NK-92 (cell line): ENCODE measurements at regions not wholly inside any gene's neighbourhood (a gene's known extent, or its start where the extent isn't known, plus 50 kb on each side); places are given as distances from the start of the nearest gene placed in this dataset.

Source experiments
- DNase-seq: peaks from one replicate; lab custom pipeline; 2025; ENCODE audit not compliant: unreplicated experiment; lab: John Stamatoyannopoulos, UW

DNA sequence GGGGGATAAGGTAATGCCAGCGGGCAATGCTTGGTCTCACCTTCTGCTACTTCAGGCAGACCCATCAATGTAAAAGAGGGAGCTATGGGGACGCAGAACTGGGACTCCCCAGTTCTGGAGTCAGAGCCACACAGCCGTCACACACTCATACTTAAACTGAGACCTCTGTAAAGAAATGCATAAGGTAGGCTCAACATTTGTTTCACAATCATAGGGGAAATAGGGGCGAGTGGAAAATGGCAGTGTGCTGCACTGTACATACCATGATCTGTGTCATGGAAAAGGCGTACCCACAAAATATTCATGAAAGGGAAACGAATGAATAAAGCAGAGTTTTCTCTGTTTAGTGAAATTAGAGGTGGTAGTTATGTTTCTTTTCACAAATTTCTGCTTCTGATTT, 318.0 kb upstream of the NPVF start:
- DNase-seq: no peak

DNA sequence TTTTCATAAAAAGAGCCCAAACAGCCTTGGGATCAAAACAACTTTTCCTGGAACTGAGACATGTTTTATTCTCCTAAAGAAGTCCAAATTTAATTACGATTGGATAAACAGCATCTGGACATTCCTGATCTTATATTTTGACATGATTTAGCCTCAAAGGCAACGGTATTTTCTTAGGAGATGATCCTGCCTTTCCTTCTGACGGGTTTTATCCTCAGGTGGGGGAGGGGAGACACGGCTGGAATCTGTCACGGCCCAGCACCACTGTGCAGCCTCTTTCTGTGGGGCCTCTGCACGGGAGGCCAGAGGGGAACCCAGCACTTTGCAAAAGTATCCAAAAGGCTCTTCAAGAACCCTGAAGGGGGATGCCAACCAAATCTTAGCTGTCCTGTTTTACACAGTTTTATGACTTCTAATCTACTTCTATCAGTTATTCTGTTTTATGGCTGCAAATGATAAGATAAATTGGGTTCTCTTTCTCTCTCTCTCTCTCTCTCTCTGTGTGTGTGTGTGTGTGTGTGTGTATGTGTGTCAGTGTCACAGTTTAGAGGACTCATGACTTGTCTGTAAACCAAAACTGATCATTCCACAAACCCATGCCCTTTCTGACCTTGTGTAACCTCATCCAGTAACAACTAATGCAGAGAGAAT, 321.1 kb upstream of the NPVF start:
- no peak for DNase-seq

DNA sequence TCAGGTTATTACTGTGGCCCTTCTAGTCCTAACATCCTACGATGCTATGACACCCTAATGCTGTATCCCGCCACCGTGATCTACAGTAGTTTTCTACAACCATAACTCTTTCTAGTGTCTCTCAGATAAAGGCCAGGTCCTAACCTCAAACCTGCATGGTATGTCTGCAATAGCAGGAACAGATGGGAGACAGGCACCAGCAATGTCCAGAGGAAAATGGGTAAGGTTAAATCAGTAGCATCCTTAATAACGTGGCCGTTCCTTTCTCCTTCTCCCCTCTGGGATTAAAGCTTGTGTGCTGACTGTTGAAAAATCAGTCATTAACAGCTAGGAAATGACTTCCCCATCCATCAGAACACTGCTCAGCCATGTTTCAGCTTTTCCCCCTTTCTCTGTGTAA, 321.9 kb upstream of the NPVF start:
- DNase-seq: no peak

DNA sequence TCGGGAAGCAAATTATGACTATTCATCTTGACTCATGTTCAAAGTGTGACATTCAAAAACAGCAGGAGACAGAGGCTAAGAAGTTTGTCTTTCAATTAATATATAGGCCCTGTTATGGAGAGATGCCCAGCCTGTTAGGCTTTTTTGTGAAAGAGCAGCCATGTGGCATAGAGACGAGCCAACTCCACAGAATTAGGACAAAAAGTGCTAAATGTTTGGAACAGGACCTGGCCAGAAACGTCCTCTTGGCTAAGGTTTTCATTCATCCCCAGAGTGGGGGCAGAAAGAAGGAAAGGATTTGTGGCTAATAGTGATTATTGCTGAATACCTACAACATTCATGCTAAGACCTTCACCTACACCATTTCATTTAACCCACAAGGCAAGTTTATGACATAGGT, 324.7 kb upstream of the NPVF start:
- no peak for DNase-seq

DNA sequence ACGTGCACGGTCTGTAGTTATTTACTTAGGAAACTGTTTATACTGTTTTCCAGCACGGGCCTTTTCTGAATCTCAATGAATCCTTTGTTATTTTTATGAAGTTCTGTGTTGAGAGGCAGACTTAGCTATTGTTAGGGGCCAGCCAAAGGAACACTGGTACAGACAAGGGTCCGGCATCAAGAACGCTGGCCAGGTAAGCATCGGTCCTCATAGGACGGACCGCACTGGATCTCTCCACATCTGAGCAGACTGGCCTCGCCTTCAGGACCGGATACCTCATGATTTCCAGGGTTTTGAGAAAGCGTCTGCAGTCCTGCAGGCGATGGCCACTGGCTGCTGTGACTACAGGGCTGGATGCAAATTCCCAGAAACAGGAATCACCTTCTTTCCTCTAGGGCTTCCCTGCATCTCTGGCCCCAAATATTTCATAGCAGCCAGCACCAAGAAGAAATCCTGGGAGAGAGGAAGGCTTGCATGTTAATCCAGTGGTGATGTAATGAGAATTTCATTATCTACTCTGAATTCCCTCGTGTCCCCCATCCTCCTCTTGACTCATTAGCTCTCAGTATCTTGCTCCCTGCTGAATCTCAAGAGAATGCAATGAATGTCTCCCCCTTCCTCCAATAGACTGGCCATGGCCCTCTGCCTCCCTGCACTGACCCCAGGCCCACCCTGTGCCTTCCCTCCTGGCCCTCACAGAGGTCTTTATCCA, 325.4 kb upstream of the NPVF start:
- no peak for DNase-seq

DNA sequence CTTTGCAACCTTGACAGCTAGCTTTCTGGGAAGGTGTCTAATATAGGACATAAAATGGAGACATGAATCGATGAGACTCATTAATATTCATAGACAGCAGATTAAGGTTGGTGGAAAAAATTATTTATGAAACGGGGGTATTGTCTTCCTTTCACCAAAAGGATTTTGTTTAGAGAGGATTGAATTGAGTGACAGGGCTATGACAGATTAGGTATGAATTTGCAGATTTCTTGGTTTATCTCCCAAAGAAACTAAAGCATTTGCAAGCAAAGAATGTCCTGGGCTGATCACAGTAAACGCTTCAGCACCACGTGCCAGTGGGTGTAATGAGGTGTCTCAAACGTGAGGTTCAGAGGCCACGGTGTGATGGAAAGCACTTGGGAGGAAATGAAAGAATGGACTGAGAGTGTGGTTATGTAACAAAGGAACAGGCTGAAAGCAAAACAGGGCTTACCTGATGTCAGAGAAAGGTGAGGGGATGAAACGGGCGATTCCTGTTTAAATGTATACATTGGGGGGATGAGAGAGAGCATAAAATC, 329.2 kb upstream of the NPVF start:
- DNase-seq: no peak

DNA sequence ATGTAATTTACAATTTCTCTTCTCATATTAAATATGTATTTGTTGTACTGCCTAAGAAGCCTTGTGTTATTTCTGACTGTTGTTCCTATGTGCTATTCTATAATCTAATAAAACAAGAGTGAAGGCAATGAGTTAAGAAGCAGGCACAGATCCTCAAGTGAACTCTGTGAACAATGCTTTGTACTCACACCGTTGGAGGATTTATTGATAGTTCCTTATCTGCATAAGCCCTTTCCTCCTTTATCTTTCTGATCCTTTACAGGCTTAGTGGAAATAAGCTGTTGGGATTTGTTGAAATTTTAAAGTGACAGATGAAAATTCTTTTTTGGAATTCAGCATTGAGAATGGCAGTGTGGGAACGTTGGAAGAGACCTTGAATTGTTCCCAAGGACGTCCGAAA, 329.6 kb upstream of the NPVF start:
- DNase-seq: no peak

DNA sequence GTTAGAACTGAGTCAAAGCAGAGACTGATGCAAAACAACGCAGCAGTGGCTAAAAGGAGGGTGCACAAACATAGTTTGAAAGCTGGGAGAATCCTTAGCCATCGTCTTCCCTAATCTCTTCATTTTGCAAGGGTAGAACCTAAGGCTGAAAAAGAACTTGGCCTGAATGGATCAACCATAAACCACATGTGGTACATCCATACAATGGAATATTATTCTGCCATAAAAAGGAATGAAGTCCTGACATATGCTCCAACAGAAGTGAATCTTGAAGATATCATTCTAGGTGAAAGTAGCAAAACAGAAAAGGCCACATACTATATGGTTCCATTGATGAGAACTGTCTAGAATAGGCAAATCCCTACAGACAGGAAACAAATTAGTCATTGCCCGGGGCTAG, 330.3 kb upstream of the NPVF start:
- no peak for DNase-seq

DNA sequence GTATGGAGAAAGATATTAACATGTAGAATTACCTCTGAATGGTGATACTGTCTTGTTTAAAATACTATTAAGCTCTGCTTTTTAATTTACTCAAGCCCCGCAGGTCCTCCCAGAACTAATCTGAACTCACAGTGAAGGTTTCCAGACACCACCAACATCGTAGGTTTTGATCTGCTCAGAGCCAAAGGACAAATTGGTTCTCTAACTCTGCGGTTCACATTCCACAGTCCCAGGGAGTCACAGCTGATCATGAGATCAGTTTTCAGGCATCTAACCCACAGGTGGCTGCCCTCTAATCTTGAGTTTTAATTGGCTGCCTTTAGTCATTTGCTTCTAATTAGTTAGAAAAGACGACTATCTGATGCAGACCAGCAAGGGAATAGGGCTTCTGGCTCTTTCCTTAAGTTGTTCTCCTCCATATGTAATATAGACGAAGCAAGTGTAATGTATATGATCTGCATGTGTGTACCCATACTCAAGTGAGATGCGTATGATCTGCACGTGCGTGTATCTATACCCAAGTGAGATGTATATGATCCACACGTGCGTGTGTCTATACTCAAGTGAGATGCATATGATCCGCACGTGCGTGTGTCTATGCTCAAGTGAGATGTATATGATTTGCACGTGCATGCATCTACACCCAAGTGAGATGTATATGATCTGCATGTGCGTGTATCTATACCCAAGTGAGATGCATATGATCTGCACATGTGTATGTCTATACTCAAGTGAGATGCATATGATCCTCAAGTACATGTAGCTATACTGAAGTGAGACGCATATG, 331.5 kb upstream of the NPVF start:
- no peak for DNase-seq

DNA sequence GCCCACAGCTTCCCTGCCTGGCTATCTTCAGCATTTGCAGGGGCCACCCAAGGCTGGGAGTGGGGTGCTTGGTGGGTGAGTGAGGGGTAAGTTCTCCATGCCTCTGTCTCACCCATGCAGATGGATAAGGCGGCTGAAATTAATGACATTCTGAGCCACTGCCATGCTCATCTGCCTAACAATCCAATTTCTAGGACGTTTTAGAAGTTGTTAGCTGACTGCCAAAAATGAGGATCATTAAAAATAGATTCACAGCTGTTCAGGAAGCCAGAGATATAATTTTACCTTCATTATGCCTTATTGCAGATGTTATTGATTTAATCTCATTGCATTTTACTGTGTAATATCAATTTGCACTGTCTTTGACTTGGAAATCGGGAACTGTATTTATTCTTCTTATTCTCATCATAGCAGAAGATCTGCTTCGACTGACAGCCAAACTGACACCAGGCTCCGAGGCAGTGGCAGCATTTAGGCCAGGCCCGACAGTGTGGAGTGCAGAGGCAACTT, 334.4 kb upstream of the NPVF start:
- DNase-seq: no peak

DNA sequence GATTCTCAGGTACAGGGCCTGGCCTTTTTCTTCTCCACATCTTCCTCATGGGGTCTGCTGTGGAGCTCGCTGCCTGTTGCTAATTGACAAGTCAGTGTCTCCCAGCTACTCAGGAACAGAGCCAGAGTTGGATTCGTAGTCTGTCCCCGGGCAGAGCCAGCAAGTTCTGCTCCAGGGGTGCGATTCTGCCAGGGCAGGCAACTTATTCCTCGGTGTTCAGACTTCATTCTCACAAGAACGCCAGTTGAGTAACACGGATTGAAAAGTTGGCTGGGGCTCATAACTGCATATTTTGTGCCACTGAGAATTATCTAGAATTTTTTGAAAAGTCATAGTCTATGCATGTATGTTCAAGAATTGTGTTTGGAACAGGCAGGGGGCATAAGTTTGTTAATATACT, 336.7 kb upstream of the NPVF start:
- no peak for DNase-seq

DNA sequence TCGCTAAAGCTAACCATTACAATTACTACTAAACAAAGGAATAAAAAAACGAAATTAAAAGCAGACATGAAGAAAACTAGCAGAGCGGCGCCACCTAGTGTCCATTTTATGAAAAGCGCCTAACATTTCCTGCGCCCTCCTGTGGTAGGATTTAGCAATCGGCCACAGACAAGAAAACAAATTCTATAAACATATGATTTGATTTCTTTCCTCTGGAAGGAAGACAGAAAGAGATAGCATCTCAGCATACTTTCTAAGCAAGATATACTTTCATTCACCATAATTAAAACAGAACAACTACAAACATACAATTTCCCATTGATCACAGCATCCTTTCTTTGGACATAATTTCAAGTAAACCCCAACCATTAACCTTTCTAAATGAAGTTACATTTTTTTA, 337.7 kb upstream of the NPVF start:
- DNase-seq: no peak

DNA sequence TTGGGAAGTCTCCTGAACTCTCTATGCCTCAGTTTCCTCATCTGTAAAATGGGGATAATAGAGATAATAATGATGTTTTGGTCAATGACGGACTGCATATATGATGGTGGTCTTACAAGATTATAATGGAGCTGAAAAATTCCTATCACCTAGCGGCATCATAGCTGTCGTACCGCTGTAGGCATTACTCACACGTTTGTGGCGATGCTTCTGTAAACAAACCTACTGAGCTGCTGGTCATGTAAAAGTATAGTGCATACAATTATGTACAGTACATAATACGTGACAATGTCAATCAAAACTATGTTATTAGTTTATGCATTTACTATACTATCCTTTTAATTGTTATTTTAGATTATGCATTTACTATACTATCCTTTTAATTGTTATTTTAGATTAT, 339.1 kb upstream of the NPVF start:
- DNase-seq: no peak

DNA sequence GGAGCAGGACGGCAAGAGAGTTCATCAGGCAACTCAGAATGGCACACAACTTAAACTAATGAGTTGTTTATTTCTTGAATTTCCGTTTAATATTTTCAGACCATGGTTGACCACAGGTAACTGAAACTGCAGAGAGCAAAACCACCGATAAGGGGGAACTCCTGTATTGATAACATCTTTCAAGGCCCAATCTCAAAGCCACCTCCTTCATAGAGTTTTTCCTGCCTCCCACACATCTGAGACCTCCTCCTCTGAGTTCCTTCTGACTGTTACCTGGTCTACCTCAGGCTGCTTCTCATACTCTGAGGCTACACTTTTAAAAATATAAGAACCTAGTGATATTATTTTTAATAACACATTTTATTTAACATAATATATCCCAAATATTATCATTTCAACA, 341.5 kb upstream of the NPVF start:
- DNase-seq: no peak

DNA sequence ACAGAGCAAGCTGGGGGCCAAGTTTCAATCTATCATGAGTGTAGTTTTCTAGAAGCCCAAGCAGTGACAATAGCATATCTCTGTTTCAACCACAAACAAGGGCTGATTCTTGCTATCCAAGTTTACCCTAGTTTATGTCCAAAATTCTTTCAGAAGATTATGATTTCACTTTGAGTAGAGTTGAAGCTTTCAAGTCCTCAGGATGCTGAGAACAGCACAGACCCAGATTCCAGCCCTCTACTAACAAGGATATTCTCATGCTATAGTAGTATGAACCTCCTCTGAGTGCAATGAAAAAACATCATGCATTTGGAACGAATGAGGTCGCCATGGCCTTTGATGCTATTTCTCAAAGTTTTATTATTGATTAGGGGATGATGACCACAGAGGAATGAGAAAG, 344.1 kb upstream of the NPVF start:
- DNase-seq: no peak

DNA sequence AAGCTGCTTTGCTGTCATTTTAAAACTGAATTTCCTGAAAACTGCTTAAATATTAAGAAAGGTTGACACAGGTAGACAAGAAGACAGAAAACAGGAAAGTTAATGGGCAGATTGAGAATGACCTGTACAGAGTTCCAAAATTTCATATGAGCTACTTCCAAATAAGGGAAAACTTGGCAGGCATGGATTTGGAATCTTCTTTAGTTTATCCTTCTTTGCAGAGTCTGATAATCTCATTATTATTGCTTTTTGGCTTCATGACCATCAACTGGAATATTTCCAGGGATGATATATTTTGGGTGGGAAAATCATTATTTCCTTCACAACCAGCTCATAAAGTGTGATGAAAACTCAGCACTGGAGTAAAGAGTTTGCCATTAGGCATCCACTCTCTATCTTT, 346.5 kb upstream of the NPVF start:
- DNase-seq: no peak

DNA sequence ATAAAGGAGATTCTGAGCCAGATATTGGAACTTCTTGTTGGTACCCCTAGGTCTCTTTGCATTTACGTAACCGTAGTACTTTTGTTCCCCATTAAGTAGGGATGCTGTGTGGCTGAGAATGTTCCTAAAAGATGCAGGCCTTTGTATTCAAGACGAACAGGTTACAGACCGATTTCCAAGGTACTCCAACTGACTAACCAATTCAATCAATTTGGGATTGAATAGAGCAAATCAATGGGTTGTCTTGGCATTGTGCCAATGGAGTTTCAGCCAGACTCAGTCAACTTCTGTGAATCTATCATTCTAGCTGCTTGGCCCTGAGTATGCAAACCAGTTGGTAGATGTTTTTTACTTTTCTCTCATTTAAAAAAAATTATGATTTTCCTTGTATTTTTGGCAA, 347.3 kb upstream of the NPVF start:
- no peak for DNase-seq

DNA sequence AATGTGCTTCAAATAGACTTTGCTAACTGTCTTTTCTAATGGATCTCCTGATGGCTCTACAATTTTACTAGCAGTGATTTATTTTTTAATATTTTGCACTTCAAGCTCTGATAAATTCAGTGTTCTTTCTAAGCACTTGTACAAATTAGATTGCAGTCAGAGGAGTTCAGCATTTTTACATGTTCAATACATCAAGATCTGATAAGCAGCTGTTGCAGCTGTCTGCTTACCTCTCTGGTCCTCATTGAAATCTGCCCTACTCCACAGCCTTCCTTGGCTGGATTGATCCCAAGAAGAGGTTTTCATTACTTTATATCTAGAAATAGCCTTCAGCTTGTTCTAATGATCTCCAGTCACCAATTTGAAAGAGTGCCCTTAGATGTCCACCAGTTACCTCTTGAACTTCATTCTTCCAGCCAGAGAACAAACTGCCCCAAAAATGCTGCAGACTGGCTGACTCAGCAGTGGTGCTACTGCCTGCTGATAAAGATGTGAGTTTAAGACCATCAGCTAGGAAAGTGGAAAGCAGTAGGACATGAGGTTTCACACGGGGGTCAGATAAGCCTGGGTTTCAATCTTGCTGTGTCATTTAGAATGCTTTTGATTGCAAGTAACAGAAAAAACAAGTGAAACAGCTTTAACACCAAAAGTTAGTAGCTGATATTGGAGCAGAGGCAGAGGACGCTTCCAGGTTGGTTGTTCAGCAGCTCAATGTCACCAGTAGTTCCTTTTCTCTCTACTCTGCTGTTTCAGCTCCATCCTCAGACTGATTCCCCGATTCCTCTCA, 350.9 kb upstream of the NPVF start:
- no peak for DNase-seq

DNA sequence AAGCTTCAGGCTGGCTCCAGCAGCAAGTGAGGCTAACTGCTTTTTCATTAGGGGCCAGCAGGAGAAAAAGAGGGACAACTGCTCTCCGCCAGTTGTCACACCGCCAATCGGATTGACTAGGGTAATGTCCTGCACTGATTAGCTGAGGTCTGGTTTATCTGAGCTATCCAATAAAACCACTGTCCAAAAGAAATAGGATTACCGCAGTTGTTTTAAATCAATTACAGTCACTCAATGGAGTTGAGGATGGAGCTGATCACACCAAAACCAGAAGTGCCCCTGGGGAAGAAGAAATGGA, 351.4 kb upstream of the NPVF start:
- no peak for DNase-seq

DNA sequence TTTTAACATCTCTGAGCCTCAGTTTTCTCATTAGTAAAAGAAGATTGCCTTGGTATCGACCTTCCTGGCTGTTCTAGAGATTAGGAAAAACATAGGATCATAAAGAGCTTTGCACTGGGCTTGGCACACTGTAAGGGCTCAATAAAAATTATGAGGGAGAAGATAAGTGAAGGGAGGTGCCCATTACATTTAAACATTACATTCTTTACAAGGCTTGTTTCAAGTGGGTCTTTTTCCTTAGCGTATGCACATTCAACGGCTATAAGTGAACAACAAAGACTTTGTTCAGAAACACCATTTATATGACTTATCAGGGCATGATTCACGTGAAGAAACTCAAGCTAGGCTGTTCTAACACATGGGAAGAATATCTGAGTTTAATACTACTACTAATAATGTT, 351.9 kb upstream of the NPVF start:
- DNase-seq: no peak

DNA sequence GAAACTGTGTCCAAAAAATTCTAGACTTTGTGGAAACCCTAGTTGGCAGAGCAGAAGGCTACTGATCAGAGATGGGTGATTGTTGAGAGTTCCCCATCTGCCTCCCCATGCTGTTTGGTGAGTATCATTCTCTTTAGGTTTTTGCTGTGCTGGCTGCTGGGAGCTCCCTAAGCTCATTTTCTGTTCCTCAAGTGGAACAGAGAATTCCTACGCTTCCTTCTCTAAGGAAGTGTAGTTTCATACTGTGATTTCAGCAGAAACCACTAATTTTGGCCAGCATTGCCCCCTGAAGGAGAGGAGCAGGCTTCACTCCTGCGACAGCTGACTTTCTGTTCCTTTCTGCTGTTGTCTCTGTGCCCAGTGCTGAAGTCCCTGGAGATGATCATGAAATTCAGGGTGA, 355.3 kb upstream of the NPVF start:
- DNase-seq: no peak
